Loucy (cell line): ENCODE measurements at regions not wholly inside any gene's neighbourhood (a gene's known extent, or its start where the extent isn't known, plus 50 kb on each side); places are given as distances from the start of the nearest gene placed in this dataset.

Experiments used
- EZH2phosphoT487 ChIP-seq: fragments of 200-600 bp; IDR thresholded peaks from 2 replicates; pipeline ENCODE4 v1.6.1; 2018; ENCODE audit warnings: antibody characterized with exemption, mild to moderate bottlenecking, moderate library complexity, borderline replicate concordance
- TF ChIP-seq, protein P1 (sequence below): fragments of 200-600 bp; sonication (generic); conservative IDR thresholded peaks from 2 replicates; pipeline ENCODE4 v1.5.1; 2014; ENCODE audit warnings: mild to moderate bottlenecking, antibody characterized with exemption, low read length

DNA sequence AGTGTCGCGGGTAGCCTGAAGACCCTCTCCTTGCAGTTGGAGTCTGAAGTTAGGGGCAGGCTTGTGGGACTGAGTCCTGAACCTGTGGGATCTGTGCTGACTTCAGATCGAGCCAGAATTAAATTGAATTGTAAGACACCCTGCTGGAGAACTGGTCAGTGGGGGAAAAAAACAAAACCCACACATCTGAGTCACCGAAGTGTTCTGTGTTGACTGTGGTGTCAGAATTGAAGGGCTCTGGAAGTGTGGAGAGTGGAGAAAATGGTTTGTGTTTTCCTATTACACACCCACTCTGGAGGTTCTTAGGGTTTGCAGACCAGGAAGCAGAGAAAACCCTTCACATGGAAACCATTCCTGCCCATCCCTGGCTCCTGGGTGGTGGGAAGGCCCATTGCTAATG, 209.5 kb upstream of the GALNT2 start:
- TF ChIP-seq, protein P1, sequence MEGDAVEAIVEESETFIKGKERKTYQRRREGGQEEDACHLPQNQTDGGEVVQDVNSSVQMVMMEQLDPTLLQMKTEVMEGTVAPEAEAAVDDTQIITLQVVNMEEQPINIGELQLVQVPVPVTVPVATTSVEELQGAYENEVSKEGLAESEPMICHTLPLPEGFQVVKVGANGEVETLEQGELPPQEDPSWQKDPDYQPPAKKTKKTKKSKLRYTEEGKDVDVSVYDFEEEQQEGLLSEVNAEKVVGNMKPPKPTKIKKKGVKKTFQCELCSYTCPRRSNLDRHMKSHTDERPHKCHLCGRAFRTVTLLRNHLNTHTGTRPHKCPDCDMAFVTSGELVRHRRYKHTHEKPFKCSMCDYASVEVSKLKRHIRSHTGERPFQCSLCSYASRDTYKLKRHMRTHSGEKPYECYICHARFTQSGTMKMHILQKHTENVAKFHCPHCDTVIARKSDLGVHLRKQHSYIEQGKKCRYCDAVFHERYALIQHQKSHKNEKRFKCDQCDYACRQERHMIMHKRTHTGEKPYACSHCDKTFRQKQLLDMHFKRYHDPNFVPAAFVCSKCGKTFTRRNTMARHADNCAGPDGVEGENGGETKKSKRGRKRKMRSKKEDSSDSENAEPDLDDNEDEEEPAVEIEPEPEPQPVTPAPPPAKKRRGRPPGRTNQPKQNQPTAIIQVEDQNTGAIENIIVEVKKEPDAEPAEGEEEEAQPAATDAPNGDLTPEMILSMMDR = no peak
- no peak for TF ChIP-seq EZH2phosphoT487
